ENCODE measurements at regions not wholly inside any gene's neighbourhood (a gene's known extent, or its start where the extent isn't known, plus 50 kb on each side); places are given as distances from the start of the nearest gene placed in this dataset.

- TF ChIP-seq EZH2 (IDR thresholded peaks at IDR 0.05; ENCODE audit: low read depth, low read length, severe bottlenecking) (no peak), FOSL1 (IDR thresholded peaks at IDR 0.05; ENCODE audit: insufficient read depth, low read depth, low read length) (no peak), POLR2A (IDR thresholded peaks at IDR 0.05; ENCODE audit: control extremely low read depth in 1 of 2, low read depth in 2 of 2, low read length in 2 of 2) (no peak), YY1 (IDR thresholded peaks at IDR 0.05; ENCODE audit: low read depth, low read length) (no peak), SIRT6 (IDR thresholded peaks at IDR 0.05; ENCODE audit: low read length) (no peak), SP1 (IDR thresholded peaks at IDR 0.05; ENCODE audit: low read depth, low read length) (no peak), RNF2 (IDR thresholded peaks at IDR 0.05; ENCODE audit: borderline replicate concordance, low read depth, low read length, missing control alignments, poor library complexity, severe bottlenecking) (no peak), EGR1 (IDR thresholded peaks at IDR 0.05; ENCODE audit: borderline replicate concordance, low read depth, low read length) (no peak)
- TF ChIP-seq, protein P1, sequence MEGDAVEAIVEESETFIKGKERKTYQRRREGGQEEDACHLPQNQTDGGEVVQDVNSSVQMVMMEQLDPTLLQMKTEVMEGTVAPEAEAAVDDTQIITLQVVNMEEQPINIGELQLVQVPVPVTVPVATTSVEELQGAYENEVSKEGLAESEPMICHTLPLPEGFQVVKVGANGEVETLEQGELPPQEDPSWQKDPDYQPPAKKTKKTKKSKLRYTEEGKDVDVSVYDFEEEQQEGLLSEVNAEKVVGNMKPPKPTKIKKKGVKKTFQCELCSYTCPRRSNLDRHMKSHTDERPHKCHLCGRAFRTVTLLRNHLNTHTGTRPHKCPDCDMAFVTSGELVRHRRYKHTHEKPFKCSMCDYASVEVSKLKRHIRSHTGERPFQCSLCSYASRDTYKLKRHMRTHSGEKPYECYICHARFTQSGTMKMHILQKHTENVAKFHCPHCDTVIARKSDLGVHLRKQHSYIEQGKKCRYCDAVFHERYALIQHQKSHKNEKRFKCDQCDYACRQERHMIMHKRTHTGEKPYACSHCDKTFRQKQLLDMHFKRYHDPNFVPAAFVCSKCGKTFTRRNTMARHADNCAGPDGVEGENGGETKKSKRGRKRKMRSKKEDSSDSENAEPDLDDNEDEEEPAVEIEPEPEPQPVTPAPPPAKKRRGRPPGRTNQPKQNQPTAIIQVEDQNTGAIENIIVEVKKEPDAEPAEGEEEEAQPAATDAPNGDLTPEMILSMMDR (IDR thresholded peaks at IDR 0.05; ENCODE audit: control extremely low read depth in 1 of 3, insufficient read depth in 1 of 3, low read depth in 1 of 3, low read length in 3 of 3), result no peak
These were observed 51.3 kb upstream of the LIN7A start for GRCh38 chr12:80988986-80989385.
